GM18909 (cell line): ENCODE measurements at regions not wholly inside any gene's neighbourhood (a gene's known extent, or its start where the extent isn't known, plus 50 kb on each side); places are given as distances from the start of the nearest gene placed in this dataset.
A peak's percentile ranks its signal among the peaks of the same experiment; 100 is the strongest.

Experiments used
- ATAC-seq: cut with Tn5 transposase; IDR thresholded peaks from one replicate; pipeline ENCODE4 v1.9.1; 2021; ENCODE audit warnings: mild to moderate bottlenecking; ENCODE audit not compliant: unreplicated experiment, poor library complexity

GRCh38 chr3:99049164-99049563 lies 147.7 kb upstream of the DCBLD2 start:
- no peak for ATAC-seq

- ATAC-seq, result no peak
Observed at GRCh38 chr3:99041747-99042146, 140.3 kb upstream of the DCBLD2 start.

GRCh38 chr3:99031778-99032177 lies 130.3 kb upstream of the DCBLD2 start:
- ATAC-seq, result no peak

- ATAC-seq, result peak; percentile 87
Observed at GRCh38 chr3:99023590-99024192, 122.2 kb upstream of the DCBLD2 start.

GRCh38 chr3:99021466-99021865 lies 120.0 kb upstream of the DCBLD2 start:
- no peak for ATAC-seq

GRCh38 chr3:99016452-99016851 lies 115.0 kb upstream of the DCBLD2 start:
- no peak for ATAC-seq

GRCh38 chr3:99013777-99014315 lies 112.4 kb upstream of the DCBLD2 start:
- ATAC-seq, result no peak

- ATAC-seq, result no peak
Observed at GRCh38 chr3:99013077-99013476, 111.6 kb upstream of the DCBLD2 start.

- peak; percentile 93 for ATAC-seq
Observed at GRCh38 chr3:99012051-99012450, 110.6 kb upstream of the DCBLD2 start.

GRCh38 chr3:99009851-99010250 lies 108.4 kb upstream of the DCBLD2 start:
- ATAC-seq, result no peak

- ATAC-seq, result no peak
Observed at GRCh38 chr3:99006686-99007085, 105.2 kb upstream of the DCBLD2 start.

GRCh38 chr3:98999675-99000074 lies 98.2 kb upstream of the DCBLD2 start:
- no peak for ATAC-seq

GRCh38 chr3:98994128-98994762 lies 92.8 kb upstream of the DCBLD2 start:
- no peak for ATAC-seq

- no peak for ATAC-seq
Observed at GRCh38 chr3:98991393-98991792, 89.9 kb upstream of the DCBLD2 start.

- ATAC-seq, result no peak
Observed at GRCh38 chr3:98990657-98991056, 89.2 kb upstream of the DCBLD2 start.

GRCh38 chr3:98986073-98986472 lies 84.6 kb upstream of the DCBLD2 start:
- no peak for ATAC-seq

- no peak for ATAC-seq
Observed at GRCh38 chr3:98985431-98985830, 83.9 kb upstream of the DCBLD2 start.

GRCh38 chr3:98984024-98984423 lies 82.5 kb upstream of the DCBLD2 start:
- ATAC-seq, result no peak

GRCh38 chr3:98982351-98982750 lies 80.9 kb upstream of the DCBLD2 start:
- no peak for ATAC-seq

- peak; percentile 89 for ATAC-seq
Observed at GRCh38 chr3:98980915-98981596, 79.6 kb upstream of the DCBLD2 start.

GRCh38 chr3:98979296-98979695 lies 77.8 kb upstream of the DCBLD2 start:
- ATAC-seq, result no peak
